ENCODE measurements at regions not wholly inside any gene's neighbourhood (a gene's known extent, or its start where the extent isn't known, plus 50 kb on each side); places are given as distances from the start of the nearest gene placed in this dataset.

GRCh38 chr7:155887174-155887525, 74.9 kb upstream of the SHH start:
- TF ChIP-seq, protein P1, sequence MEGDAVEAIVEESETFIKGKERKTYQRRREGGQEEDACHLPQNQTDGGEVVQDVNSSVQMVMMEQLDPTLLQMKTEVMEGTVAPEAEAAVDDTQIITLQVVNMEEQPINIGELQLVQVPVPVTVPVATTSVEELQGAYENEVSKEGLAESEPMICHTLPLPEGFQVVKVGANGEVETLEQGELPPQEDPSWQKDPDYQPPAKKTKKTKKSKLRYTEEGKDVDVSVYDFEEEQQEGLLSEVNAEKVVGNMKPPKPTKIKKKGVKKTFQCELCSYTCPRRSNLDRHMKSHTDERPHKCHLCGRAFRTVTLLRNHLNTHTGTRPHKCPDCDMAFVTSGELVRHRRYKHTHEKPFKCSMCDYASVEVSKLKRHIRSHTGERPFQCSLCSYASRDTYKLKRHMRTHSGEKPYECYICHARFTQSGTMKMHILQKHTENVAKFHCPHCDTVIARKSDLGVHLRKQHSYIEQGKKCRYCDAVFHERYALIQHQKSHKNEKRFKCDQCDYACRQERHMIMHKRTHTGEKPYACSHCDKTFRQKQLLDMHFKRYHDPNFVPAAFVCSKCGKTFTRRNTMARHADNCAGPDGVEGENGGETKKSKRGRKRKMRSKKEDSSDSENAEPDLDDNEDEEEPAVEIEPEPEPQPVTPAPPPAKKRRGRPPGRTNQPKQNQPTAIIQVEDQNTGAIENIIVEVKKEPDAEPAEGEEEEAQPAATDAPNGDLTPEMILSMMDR (conservative IDR thresholded peaks at IDR 0.05; ENCODE audit: low read depth, low read length), result no peak
- no peak for TF ChIP-seq EZH2 (IDR thresholded peaks at IDR 0.05; ENCODE audit: borderline replicate concordance, low read depth, low read length, poor library complexity, severe bottlenecking)
